ENCODE measurements at regions not wholly inside any gene's neighbourhood (a gene's known extent, or its start where the extent isn't known, plus 50 kb on each side); places are given as distances from the start of the nearest gene placed in this dataset.

- no peak for TF ChIP-seq SIN3A (conservative IDR thresholded peaks at IDR 0.05 in 1 of 2, IDR thresholded peaks at IDR 0.05 in 1 of 2; ENCODE audit: low read depth in 1 of 2, low read length in 2 of 2)
- TF ChIP-seq CREB1 (IDR thresholded peaks at IDR 0.05): no peak
- no peak for TF ChIP-seq GTF2F1 (IDR thresholded peaks at IDR 0.05; ENCODE audit: borderline replicate concordance, low read depth, low read length)
- no peak for TF ChIP-seq POLR2A (IDR thresholded peaks at IDR 0.05; ENCODE audit: control extremely low read depth in 1 of 2, low read depth in 2 of 2, low read length in 2 of 2)
- no peak for TF ChIP-seq CTCF (IDR thresholded peaks at IDR 0.05; ENCODE audit: control extremely low read depth in 1 of 3, insufficient read depth in 1 of 3, low read depth in 1 of 3, low read length in 3 of 3)
- no peak for TF ChIP-seq YY1 (IDR thresholded peaks at IDR 0.05; ENCODE audit: low read depth, low read length)
- no peak for TF ChIP-seq JUND (IDR thresholded peaks at IDR 0.05; ENCODE audit: low read length)
- TF ChIP-seq ZNF274 (IDR thresholded peaks at IDR 0.05; ENCODE audit: borderline replicate concordance, extremely low read depth, low read length): no peak
- no peak for TF ChIP-seq SP1 (IDR thresholded peaks at IDR 0.05; ENCODE audit: low read depth, low read length)
- TF ChIP-seq CHD1 (IDR thresholded peaks at IDR 0.05; ENCODE audit: low read depth, low read length): no peak
- no peak for TF ChIP-seq TAF1 (IDR thresholded peaks at IDR 0.05; ENCODE audit: low read depth, low read length)
- TF ChIP-seq KDM1A (IDR thresholded peaks at IDR 0.05; ENCODE audit: borderline replicate concordance, low read length): no peak
Observed at GRCh38 chr2:235399895-235400294, 93.9 kb upstream of the AGAP1 start.
